ENCODE measurements at regions not wholly inside any gene's neighbourhood (a gene's known extent, or its start where the extent isn't known, plus 50 kb on each side); places are given as distances from the start of the nearest gene placed in this dataset.

DNA sequence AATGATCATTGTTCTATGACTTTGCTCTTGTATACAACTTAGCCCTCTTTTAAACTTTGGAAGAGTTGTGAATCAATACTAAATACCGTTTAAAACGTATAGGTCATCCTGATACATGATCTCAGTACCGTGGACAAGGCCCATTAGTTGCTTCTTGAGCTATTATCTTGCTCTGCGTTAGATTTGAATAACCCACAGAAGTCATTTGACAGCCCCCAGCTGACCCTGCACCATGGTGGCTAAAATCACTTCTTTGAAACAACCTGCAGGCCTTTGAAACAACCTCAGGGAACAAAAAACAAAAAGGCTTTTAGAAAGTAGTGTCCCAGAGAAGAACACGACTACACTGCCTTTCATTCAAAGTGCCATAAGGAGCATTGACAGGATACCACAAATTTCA is 473.0 kb upstream of the ADGRL2 start:
- no peak overlapping the region for H3K27ac ChIP-seq
- no peak for TF ChIP-seq ZFX (IDR thresholded peaks at IDR 0.05; ENCODE audit: borderline replicate concordance)
- TF ChIP-seq, protein P1, sequence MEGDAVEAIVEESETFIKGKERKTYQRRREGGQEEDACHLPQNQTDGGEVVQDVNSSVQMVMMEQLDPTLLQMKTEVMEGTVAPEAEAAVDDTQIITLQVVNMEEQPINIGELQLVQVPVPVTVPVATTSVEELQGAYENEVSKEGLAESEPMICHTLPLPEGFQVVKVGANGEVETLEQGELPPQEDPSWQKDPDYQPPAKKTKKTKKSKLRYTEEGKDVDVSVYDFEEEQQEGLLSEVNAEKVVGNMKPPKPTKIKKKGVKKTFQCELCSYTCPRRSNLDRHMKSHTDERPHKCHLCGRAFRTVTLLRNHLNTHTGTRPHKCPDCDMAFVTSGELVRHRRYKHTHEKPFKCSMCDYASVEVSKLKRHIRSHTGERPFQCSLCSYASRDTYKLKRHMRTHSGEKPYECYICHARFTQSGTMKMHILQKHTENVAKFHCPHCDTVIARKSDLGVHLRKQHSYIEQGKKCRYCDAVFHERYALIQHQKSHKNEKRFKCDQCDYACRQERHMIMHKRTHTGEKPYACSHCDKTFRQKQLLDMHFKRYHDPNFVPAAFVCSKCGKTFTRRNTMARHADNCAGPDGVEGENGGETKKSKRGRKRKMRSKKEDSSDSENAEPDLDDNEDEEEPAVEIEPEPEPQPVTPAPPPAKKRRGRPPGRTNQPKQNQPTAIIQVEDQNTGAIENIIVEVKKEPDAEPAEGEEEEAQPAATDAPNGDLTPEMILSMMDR (IDR thresholded peaks at IDR 0.05) = no peak

DNA sequence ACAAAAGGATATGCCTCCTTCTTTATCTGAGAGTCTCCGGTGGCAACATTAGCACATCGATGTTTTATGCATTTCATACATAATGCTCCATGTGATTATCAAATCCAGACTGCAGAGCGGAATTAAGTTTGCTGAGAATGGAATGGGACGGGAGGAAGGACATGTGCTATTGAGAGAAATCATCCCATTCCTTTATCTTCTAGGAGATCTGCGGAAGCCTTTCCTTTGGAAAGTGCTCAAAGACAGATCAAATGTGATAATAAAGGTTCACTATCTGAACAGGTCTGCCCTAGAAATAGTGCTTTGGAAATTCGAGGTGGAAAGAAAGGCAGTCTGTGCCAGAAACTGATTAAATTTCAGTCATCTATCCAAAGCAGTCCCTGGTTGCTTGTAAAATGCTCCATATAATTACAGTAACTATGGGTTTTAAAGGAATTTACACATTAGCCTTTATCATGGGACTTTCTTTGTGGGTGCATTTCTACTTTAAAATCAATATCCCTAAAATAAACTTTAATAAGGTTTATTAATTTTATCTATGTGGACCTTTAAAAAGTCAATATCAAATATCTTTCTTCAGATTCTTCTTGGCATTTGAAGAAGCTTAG is 473.5 kb upstream of the ADGRL2 start:
- H3K27ac ChIP-seq = no peak overlapping the region
- TF ChIP-seq, protein P1 (IDR thresholded peaks at IDR 0.05) = no peak
- no peak for TF ChIP-seq ZFX (IDR thresholded peaks at IDR 0.05; ENCODE audit: borderline replicate concordance)

DNA sequence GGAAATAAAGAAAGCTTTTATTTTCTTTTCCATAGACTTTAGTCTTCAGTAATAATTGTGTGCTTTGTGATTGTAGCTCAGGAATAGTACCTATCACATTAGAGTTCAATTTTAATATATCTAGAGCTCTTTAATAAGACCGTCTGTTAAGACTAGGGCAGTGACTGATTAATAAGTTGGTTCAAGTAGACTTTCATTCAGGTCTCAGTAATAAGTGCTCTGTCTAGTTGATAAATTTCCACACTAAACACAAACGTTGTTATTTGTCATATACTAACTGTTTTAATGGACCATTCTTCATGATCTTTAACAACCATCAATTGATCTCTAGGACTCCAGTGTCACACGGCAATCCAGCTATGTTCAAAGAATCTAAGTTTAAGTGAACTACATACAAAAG is 474.5 kb upstream of the ADGRL2 start:
- H3K27ac ChIP-seq = no peak overlapping the region
- TF ChIP-seq, protein P1 (IDR thresholded peaks at IDR 0.05) = no peak
- TF ChIP-seq ZFX (IDR thresholded peaks at IDR 0.05; ENCODE audit: borderline replicate concordance) = no peak

DNA sequence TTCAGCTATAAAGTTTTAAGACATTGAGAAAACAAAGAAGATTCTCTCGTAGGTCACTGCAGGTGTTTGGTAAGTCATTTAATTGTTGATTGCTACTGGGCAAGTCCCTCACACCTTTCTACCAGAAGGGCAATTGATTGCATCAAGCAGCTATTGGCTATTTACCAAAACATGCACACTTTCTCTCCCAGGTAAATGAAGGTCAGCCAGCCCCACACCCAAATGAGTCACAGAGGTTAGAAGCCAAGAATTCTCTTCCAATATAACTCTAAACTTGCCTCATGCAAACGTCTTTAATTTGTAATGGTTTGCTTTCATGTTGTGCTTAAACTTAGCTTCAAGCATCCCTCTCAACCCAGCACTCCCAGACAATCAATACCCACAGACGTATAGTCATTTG is 475.3 kb upstream of the ADGRL2 start:
- TF ChIP-seq ZFX (IDR thresholded peaks at IDR 0.05; ENCODE audit: borderline replicate concordance) = no peak
- TF ChIP-seq, protein P1 (IDR thresholded peaks at IDR 0.05) = no peak
- H3K27ac ChIP-seq = no peak overlapping the region

DNA sequence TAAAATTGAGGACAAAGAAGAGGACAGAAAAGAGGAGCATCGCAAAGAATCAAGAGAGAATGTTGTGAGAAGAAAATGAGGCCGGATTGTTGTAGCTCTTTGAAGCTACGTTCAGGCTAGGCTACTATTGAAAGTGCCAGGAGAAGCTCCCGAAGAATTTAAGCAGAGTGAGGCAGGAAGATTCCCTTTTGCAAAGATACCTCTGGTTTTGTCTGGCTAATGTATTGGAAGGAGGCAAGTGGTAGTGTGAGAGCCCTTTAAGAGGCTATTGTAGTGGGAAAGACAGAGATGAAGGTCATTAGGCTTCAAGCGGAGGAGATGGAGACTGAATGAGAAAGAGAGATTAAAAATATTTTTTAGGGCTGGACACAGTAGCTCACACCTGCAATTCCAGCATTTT is 476.9 kb upstream of the ADGRL2 start:
- H3K27ac ChIP-seq = no peak overlapping the region
- no peak for TF ChIP-seq ZFX (IDR thresholded peaks at IDR 0.05; ENCODE audit: borderline replicate concordance)
- TF ChIP-seq, protein P1 (IDR thresholded peaks at IDR 0.05) = no peak

DNA sequence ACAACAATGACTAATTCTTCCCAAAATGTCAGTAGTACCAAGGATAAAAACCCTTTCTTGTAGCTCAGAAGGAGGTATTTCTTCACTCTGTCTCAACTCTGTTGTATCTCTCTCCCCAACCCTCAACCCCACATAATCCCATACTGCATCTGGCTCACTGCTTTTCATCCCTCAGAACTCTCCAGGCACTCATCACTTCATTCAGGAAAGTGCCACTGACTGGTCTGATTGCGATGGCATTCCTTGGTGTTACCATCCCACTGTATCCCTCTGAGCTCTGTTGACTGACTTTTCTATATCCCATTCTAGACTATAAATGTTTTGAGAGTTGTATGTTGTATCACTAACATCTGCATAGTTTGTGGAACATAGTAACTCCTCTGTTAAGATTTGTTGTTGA is 483.5 kb upstream of the ADGRL2 start:
- no peak overlapping the region for H3K27ac ChIP-seq
- TF ChIP-seq ZFX (IDR thresholded peaks at IDR 0.05; ENCODE audit: borderline replicate concordance) = no peak
- TF ChIP-seq, protein P1 (IDR thresholded peaks at IDR 0.05) = no peak

DNA sequence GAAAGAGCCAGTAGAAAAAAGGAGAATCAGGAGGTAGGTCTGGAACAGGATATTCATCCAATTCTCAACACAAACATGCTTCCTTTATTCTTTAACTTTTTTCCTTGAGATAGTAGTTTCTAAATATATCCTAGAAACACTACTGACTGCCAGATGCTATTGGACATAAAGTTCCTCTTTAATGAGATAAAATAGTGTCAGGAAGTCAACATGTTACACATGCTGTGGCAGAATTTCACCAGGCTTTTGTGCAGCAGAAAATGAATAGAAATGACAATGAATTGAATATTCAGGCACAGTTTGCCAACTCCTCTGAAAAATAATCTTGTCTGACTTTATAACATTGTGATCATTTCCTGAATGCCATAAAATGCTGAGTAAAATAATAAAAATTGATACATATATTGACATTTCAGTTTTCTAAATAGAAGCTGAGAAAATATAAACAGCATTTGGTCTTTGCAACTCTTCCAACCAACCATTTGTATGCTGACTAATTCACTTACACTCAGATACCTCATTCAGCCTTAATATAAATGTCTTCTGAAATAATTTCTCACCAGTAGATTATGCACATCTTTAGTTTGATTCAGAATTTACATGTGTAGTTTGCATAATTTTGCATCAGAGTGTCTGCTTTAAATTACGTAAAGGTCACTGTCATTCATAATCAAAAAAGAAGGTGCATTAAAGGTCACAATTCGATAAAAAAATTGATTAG is 486.1 kb upstream of the ADGRL2 start:
- TF ChIP-seq ZFX (IDR thresholded peaks at IDR 0.05; ENCODE audit: borderline replicate concordance) = no peak
- TF ChIP-seq, protein P1 (IDR thresholded peaks at IDR 0.05) = no peak
- no peak overlapping the region for H3K27ac ChIP-seq
